NCI-H2171 treated with DMSO at 0.1 percent for 48 hours (cell line): ENCODE measurements at regions not wholly inside any gene's neighbourhood (a gene's known extent, or its start where the extent isn't known, plus 50 kb on each side); places are given as distances from the start of the nearest gene placed in this dataset.
"Not testable (repeated sequence)": the region's sequence is repeated elsewhere in the genome, so short reads cannot be mapped to it uniquely, and the experiment has no call there.

Source experiments
- DNase-seq: peaks from one replicate; lab custom pipeline; 2025; lab: John Stamatoyannopoulos, UW

GRCh38 chr11:13782390-13783075 lies 114.1 kb downstream of the FAR1 start:
- no peak for DNase-seq

- DNase-seq: no peak
Observed at GRCh38 chr11:13784441-13784840, 116.0 kb downstream of the FAR1 start.

- DNase-seq: no peak
Observed at GRCh38 chr11:13784855-13785254, 116.4 kb downstream of the FAR1 start.

GRCh38 chr11:13786688-13787087 lies 118.2 kb downstream of the FAR1 start:
- no peak for DNase-seq

- not testable (repeated sequence) for DNase-seq
Observed at GRCh38 chr11:13797616-13798015, 129.1 kb downstream of the FAR1 start.

- DNase-seq: no peak
Observed at GRCh38 chr11:13800901-13801300, 132.4 kb downstream of the FAR1 start.

- no peak for DNase-seq
Observed at GRCh38 chr11:13818325-13818724, 144.2 kb upstream of the SPON1 start.

GRCh38 chr11:13826505-13827278 lies 135.8 kb upstream of the SPON1 start:
- DNase-seq: no peak

GRCh38 chr11:13831696-13832095 lies 130.8 kb upstream of the SPON1 start:
- peak; percentile 93 for DNase-seq

- DNase-seq: no peak
Observed at GRCh38 chr11:13834463-13834862, 128.1 kb upstream of the SPON1 start.

- no peak for DNase-seq
Observed at GRCh38 chr11:13836666-13837065, 125.9 kb upstream of the SPON1 start.

GRCh38 chr11:13837286-13837685 lies 125.2 kb upstream of the SPON1 start:
- no peak for DNase-seq

- DNase-seq: no peak
Observed at GRCh38 chr11:13841393-13841792, 121.1 kb upstream of the SPON1 start.

GRCh38 chr11:13848031-13848430 lies 114.5 kb upstream of the SPON1 start:
- no peak for DNase-seq

GRCh38 chr11:13850231-13851005 lies 112.1 kb upstream of the SPON1 start:
- DNase-seq: peak; percentile 26

GRCh38 chr11:13851691-13852090 lies 110.8 kb upstream of the SPON1 start:
- DNase-seq: no peak

GRCh38 chr11:13852481-13852880 lies 110.0 kb upstream of the SPON1 start:
- no peak for DNase-seq

GRCh38 chr11:13857828-13858227 lies 104.7 kb upstream of the SPON1 start:
- DNase-seq: no peak

GRCh38 chr11:13859892-13860291 lies 102.6 kb upstream of the SPON1 start:
- DNase-seq: no peak

- DNase-seq: no peak
Observed at GRCh38 chr11:13861411-13861810, 101.1 kb upstream of the SPON1 start.

GRCh38 chr11:13862845-13863392 lies 99.6 kb upstream of the SPON1 start:
- DNase-seq: no peak

GRCh38 chr11:13868710-13869397 lies 93.7 kb upstream of the SPON1 start:
- no peak for DNase-seq
